GM19467 (cell line): ENCODE measurements at regions not wholly inside any gene's neighbourhood (a gene's known extent, or its start where the extent isn't known, plus 50 kb on each side); places are given as distances from the start of the nearest gene placed in this dataset.
"Not testable (repeated sequence)": the region's sequence is repeated elsewhere in the genome, so short reads cannot be mapped to it uniquely, and the experiment has no call there.

Experiments used
- ATAC-seq: cut with Tn5 transposase; IDR thresholded peaks from one replicate; pipeline ENCODE4 v1.9.1; 2021; ENCODE audit warnings: mild to moderate bottlenecking, moderate library complexity; ENCODE audit not compliant: unreplicated experiment

GRCh38 chr12:84089356-84089755, 823.2 kb downstream of the SLC6A15 start:
- ATAC-seq = no peak

DNA sequence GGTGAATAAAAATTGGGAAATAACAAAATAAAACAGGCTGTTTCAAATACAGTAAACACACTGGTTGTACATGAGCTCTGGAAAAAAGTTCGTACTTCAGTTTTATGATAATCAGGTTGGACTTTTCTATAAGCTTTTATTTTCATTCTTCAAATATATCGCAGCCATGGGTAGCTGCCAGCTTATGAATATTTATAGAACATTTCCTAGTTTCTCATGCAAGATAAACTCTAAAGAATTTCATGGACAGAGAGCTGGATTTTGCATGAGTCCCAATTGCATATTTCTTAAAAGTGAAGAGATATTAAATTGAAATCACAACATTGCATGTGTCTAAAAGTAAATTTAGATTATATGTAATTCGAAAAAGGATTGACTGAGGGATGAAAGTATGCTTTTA, 827.6 kb downstream of the SLC6A15 start:
- ATAC-seq = no peak

DNA sequence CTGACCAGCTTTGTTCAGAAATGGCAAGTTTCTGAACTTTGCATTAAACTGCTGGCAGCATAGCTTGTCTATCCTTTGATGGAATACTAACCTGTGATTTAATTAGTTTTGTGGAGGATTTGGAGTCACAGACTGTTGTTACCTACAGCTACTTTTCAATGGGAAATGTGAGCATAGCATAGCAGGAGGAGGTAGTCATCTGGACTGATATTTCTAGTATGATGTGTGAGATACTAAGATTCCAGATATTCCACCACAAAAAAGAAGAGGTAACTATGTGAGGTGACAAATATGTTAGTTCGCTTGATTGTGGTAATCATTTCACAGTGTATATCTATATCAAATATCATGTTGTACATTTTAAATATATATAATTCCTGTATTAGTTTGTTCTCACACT, 833.0 kb downstream of the SLC6A15 start:
- ATAC-seq = no peak

- ATAC-seq = no peak
These were observed 834.9 kb downstream of the SLC6A15 start for GRCh38 chr12:84077679-84078078.

DNA sequence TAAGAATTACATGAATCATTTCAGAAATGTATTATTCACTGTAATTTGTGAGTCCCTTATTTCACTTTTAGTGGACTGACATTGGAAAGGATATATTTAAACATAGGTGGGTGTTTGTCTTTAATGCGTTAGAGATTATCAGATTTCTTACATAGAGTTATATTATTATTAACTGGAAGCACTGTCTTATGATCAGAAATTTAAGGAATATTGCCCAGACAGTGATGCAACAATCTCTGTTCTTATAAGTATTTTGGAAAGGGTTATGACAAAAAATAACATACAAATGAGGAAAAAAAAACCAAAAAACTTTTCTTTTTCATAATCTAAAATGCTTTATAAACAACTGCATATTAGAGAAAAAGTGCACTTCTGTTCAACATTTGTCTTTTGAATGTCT, 836.6 kb downstream of the SLC6A15 start:
- no peak for ATAC-seq

GRCh38 chr12:84073401-84073800, 839.2 kb downstream of the SLC6A15 start:
- ATAC-seq = no peak

- no peak for ATAC-seq
These were observed 839.6 kb downstream of the SLC6A15 start for GRCh38 chr12:84072961-84073360.

DNA sequence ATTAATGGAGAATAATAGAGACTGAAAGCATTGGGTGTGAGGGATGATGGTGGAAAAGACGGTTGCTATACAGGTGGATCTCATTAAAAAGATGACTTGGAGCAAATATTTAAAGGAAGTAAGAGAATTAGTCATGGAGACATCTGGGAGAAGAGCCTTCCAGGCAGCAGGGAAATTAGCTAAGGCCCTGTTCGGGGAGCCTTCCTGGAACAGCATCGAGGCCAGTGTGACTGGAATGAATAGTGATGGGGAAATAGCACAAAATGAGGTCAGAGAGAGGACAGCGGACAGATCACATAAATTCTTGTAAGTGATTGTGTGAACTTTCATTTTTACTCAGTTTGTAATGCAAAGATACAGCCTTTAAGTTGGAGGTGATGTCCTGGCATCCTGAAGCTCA, 842.3 kb downstream of the SLC6A15 start:
- no peak for ATAC-seq

DNA sequence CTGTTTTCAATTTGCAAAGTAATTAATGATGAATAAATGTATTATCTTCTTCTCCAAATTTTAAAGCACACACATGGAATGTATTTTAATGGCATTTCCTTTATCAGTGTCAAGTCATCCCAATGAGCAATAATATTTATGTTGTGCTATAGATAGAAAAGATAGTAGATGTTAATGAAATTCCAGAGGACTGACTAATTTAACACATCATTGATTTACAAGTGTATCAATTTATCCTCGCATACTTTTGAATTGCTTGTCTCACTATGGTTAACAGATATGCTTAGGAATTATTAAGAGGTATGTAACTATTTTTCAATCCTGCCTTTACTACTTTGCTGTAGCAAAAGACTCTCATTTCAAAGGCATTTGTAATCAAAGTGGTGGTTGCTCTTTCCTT, 842.9 kb downstream of the SLC6A15 start:
- ATAC-seq = no peak

- ATAC-seq = no peak
These were observed 843.4 kb downstream of the SLC6A15 start for GRCh38 chr12:84069198-84069597.

GRCh38 chr12:84058136-84058535, 854.5 kb downstream of the SLC6A15 start:
- ATAC-seq = no peak

- ATAC-seq = no peak
These were observed 857.8 kb downstream of the SLC6A15 start for GRCh38 chr12:84054811-84055210.

DNA sequence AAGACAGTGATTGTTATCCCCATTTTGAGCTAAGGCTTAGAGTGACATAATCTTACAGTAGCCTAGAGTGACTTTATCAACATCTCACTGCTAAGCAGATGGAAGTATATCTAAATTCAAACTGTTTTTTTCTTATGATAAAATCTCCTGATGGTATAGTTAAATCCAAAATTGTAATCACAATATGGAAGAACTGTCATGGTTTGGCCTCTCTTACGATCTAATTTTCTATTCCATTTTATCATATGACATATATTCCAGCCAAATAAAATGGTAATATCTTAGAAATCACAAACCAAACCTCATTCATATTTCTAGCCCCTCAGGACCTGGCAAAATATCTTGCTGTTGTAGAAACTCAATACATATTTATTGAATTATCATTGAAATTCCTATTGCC, 864.7 kb downstream of the SLC6A15 start:
- ATAC-seq = no peak

- no peak for ATAC-seq
These were observed 865.7 kb downstream of the SLC6A15 start for GRCh38 chr12:84046859-84047258.

DNA sequence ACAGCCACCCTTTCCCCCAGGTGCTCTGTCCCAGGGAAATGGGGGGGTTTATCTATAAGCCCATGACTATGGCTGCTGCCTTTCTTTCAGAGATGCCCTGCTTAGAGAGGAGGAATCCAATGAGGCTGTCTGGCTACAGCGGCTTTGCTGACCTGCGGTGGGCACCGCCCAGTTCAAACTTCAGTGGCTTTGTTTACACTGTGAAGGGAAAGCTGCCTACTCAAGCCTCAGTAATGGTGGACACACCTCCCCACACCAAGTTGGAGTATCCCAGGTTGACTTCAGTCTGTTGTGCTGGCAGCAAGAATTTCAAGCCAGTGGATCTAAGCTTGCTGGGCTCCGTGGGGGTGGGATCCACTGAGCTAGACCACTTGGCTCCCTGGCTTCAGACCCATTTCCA, 869.2 kb downstream of the SLC6A15 start:
- no peak for ATAC-seq

GRCh38 chr12:84038242-84038641, 874.4 kb downstream of the SLC6A15 start:
- no peak for ATAC-seq

DNA sequence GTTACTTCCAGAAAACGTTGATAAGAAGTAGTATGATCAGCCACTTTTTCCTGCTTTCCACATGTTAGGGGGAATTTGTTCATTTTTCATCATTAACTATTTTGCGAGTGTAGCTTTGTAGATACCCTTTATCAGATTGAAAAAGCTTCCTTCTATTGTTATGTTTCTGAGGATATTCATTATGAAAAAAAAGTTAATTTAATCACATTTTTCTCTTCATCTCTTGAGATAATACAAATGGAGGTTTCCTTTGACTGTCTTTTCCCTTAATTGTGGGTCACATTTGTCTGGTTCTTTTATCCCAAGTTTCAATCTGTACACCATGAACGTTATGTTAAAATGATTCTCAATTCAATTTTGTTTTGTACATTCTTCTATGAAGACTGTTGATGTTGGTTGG, 875.7 kb downstream of the SLC6A15 start:
- ATAC-seq = no peak

GRCh38 chr12:84035766-84036165, 876.8 kb downstream of the SLC6A15 start:
- no peak for ATAC-seq

DNA sequence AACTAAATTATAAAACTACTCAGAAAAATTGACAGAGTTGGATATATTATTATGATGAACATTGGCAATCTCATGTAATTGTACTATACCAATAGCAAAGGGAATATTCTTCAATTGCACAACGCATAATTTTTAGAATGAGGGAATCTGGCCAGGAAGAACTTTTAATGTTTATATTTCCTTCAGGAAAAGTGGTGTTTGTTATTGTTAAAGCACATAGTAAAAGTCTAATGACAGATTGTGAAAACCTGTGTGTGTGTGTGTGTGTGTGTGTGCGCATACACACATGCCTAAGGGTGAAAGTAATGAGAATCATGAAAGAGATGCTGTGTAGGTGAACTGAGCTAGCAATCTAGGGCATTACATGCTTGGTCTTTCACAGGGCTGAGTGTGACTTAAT, 877.7 kb downstream of the SLC6A15 start:
- ATAC-seq = no peak

DNA sequence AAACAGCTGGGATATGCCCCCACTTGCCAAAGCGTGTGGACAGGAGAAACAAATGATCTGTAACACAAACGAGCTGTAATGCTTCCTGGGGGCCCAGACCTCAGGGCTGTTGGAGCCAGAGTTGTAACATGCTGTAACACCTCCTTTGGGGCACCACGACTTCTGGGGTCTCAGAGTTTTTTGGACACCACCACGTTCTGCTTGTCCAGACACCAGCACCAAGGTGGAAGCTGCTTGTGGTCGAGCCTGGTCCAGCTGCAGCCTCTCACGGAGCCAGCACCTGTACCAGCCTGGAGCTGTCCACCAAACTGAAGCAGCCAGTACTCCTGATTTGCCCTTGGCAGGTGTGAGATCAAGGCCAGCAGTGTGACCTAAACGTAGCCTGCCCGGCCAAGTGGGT, 879.4 kb downstream of the SLC6A15 start:
- ATAC-seq = no peak

DNA sequence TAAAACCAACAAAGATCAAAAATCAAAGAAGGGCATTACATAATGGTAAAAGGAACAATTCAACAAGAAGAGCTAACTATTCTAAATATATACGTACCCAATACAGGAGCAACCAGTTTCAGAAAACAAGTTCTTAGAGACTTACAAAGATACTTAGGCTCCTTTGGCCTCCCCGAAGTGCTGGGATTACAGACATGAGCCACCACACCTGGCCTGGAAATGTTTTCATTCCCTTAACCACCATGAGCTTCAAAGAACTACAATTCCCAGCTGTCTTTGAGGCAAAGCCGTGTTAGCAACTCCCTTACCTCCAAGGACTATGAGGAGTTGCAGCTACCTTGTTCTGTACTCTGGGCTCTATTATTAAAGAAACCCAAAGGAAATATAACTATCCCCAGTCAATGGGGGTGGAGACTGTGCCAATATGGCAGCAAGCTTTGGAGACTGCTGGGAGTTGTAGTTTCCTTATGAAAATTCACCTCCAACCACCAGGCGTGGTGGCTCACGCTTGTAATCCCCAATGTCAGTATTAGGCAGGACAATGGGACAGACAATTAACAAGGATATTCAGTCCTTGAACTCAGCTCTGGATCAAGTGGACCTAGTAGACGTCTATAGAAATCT, 893.9 kb downstream of the SLC6A15 start:
- not testable (repeated sequence) for ATAC-seq

DNA sequence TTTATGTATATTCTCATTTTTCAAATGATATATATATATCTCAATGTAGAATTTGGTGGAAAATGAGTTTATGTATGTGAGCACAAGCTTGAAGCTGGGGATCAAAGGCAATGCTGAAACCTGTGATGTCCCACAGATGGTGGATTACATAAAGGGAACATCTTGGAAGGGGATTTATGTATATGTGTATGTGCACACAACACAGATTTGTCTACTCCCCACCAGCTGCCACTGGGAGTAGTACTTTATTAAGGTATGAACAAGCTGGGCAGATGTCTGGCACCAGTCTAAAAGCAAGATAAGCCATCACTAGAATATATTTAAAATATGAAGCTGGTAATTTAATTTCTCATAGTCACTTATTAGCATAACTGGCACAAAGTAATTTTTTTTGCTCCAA, 895.6 kb downstream of the SLC6A15 start:
- ATAC-seq = no peak

DNA sequence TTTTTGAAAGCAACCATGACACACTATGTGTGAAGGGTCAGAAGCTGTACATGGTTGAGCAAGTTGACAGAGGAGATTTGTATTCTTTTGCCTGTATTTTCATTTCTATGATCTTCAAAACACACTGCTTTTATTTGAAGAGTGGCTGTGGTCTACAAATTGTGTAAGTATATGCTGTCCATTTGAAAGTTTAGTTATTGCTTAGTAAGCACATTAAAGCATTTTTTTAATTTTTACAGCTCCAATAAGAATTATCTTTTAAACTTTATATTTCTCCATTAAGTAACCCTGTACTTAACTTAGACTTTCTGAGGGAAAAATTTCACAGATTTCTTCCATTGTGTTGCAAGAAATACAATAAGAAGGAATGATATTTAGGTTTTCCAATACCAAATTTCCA, 915.2 kb downstream of the SLC6A15 start:
- ATAC-seq = no peak
